Neutrophil (primary cell): ENCODE measurements at regions not wholly inside any gene's neighbourhood (a gene's known extent, or its start where the extent isn't known, plus 50 kb on each side); places are given as distances from the start of the nearest gene placed in this dataset.

ENCODE experiments used
- H3K27ac ChIP-seq: fragments of 200-600 bp; sonication (generic); 2 replicates; pipeline ENCODE4 v1.5.1; 2016; ENCODE audit warnings: mild to moderate bottlenecking, moderate library complexity
- H3K27me3 ChIP-seq: fragments of 200-600 bp; sonication (generic); 2 replicates; pipeline ENCODE4 v1.6.0; 2016; ENCODE audit warnings: mild to moderate bottlenecking
- H3K36me3 ChIP-seq: fragments of 200-600 bp; sonication (generic); 2 replicates; pipeline ENCODE4 v1.5.1; 2017
- H3K4me1 ChIP-seq, 2 experiments: fragments of 200-600 bp in 1 of 2; sonication (generic) in 1 of 2; 1 replicate in 1 of 2; 2 replicates in 1 of 2; pipeline versions ENCODE4 v1.5.1 to v1.6.1; 2013 to 2016; ENCODE audit warnings: low read depth in 1 of 2, low read length in 1 of 2, mild to moderate bottlenecking in 1 of 2, moderate library complexity in 1 of 2; ENCODE audit not compliant: control insufficient read depth in 1 of 2, insufficient read depth in 1 of 2
- H3K4me3 ChIP-seq, 2 experiments: fragments of 200-600 bp in 1 of 2; sonication (generic) in 1 of 2; 1 replicate in 1 of 2; 2 replicates in 1 of 2; pipeline ENCODE4 v1.5.1; 2013 to 2016; ENCODE audit warnings: low read depth in 1 of 2, low read length in 1 of 2, mild to moderate bottlenecking in 1 of 2, moderate library complexity in 1 of 2
- H3K9me3 ChIP-seq: fragments of 200-600 bp; sonication (generic); 2 replicates; pipeline ENCODE4 v1.5.1; 2016
- CTCF ChIP-seq: fragments of 200-600 bp; sonication (generic); IDR thresholded peaks from 2 replicates; pipeline ENCODE4 v1.5.1; 2016; ENCODE audit warnings: antibody characterized with exemption

- H3K4me3 ChIP-seq, result no peak overlapping the region
- H3K27ac ChIP-seq, result no peak overlapping the region
- H3K27me3 ChIP-seq, result no peaks in the 10 kb centered on the region
- TF ChIP-seq CTCF, result no peak
- H3K9me3 ChIP-seq, result no peaks in the 10 kb centered on the region
- H3K36me3 ChIP-seq, result no peaks in the 10 kb centered on the region
- no peaks in the 10 kb centered on the region for H3K4me1 ChIP-seq
Observed at GRCh38 chr1:228927946-228928898, 192.9 kb downstream of the RHOU start.

GRCh38 chr1:228929476-228930027, 194.3 kb downstream of the RHOU start:
- Histone ChIP-seq H3K27ac (no peak overlapping the region), H3K4me1 (no peaks in the 10 kb centered on the region), H3K4me3 (no peak overlapping the region), H3K9me3 (no peaks in the 10 kb centered on the region), H3K27me3 (no peaks in the 10 kb centered on the region), H3K36me3 (no peaks in the 10 kb centered on the region)
- TF ChIP-seq CTCF, result no peak

- no peaks in the 10 kb centered on the region for H3K27me3 ChIP-seq
- no peak overlapping the region for H3K4me3 ChIP-seq
- no peak overlapping the region for H3K27ac ChIP-seq
- no peak for TF ChIP-seq CTCF
- no peaks in the 10 kb centered on the region for H3K9me3 ChIP-seq
- H3K36me3 ChIP-seq, result no peaks in the 10 kb centered on the region
- peaks cover 0 to 1% of the 10 kb centered on the region in 2 experiments for H3K4me1 ChIP-seq
Observed at GRCh38 chr1:228930479-228930957, 195.2 kb downstream of the RHOU start.

GRCh38 chr1:228933753-228934152, 198.5 kb downstream of the RHOU start:
- no peak for TF ChIP-seq CTCF
- Histone ChIP-seq H3K27me3 (no peaks in the 10 kb centered on the region), H3K9me3 (no peaks in the 10 kb centered on the region), H3K4me1 (peaks cover 30 to 33% of the 10 kb centered on the region in 2 experiments), H3K36me3 (no peaks in the 10 kb centered on the region), H3K4me3 (no peak overlapping the region), H3K27ac (no peak overlapping the region)

- H3K4me1 ChIP-seq, result peaks cover 44 to 47% of the 10 kb centered on the region in 2 experiments
- no peak overlapping the region for H3K4me3 ChIP-seq
- no peak for TF ChIP-seq CTCF
- no peak overlapping the region for H3K27ac ChIP-seq
- H3K27me3 ChIP-seq, result no peaks in the 10 kb centered on the region
- no peaks in the 10 kb centered on the region for H3K36me3 ChIP-seq
- no peaks in the 10 kb centered on the region for H3K9me3 ChIP-seq
Observed at GRCh38 chr1:228935198-228935663, 200.0 kb downstream of the RHOU start.
